ENCODE measurements at regions not wholly inside any gene's neighbourhood (a gene's known extent, or its start where the extent isn't known, plus 50 kb on each side); places are given as distances from the start of the nearest gene placed in this dataset.
"Not testable (repeated sequence)": the region's sequence is repeated elsewhere in the genome, so short reads cannot be mapped to it uniquely, and the experiment has no call there.

DNA sequence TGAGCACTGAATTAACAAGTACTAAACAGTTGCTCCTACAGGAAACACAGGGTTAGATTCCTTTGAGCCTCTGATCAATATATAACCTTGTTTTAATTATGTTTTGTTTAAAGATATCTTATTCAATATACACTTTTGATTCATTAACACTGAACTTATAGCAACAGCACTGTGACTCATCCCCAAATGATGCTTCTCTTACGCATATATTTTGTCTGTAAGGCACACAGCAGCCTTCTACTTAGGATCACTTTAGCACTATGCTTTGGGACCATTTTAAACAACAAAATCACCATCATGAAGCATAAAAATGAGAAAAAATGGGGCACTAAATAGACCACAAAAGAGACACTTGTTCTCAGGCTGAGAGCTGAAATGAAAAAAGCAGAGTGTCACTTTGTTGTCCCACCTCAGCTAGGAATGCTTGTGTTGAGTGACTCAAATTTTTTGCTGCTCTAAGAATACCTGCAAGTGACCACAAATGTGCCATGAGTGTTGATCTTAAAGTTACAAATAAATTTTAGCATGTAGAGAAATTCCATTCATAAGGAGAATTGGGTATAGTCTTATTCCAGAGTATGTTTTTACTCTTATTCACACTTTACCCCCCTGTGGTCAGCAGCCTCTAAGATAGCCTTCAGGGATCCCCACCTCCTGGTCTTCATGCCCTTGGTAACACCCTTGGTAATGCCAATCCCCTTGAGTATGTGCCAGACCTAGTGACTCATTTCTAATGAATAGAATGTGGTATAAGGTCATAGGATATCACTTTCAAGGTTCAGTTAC is 252.7 kb upstream of the IL12B start:
- peak in 1 of 4 donors; percentile 39 for ATAC-seq
- WGBS, 3 donors: 96 to 100% (median 96%) methylated on average over 1 of the region's 1 CpG

DNA sequence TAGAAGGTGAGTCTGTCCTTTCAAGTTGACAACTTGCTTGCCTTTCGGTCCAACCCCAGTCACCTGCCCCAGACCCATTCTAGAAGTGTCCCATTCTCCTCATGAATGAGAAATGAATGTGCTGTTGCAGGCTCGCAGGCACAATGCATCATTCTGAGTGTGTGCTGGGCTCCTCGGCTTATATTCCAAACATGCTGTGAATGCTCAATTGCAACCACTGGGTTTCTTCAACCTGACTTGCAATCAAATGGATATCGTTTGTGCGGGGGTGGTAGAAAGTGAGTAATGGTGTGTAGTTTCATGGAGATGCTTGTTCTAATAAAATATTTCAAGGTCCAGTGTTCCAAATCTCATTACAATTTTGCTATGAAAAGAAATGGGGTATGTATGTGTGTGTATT is 256.6 kb upstream of the IL12B start:
- ATAC-seq: no peak
- Histone ChIP-seq H3K4me1 (no peaks in the 10 kb centered on the region), H3K27ac (no peak overlapping the region), H3K27me3 (ENCODE audit: insufficient read depth in 3 of 3, low read length in 2 of 3) (no peaks in the 10 kb centered on the region), H3K36me3 (ENCODE audit: insufficient read depth in 1 of 2, low read depth in 1 of 2) (no peaks in the 10 kb centered on the region), H3K9me3 (peaks cover 4% of the 10 kb centered on the region), H3K4me3 (no peak overlapping the region)
- WGBS, 3 donors: 89 to 95% (median 89%) methylated on average over 5 of the region's 5 CpGs
- TF ChIP-seq, protein P1, sequence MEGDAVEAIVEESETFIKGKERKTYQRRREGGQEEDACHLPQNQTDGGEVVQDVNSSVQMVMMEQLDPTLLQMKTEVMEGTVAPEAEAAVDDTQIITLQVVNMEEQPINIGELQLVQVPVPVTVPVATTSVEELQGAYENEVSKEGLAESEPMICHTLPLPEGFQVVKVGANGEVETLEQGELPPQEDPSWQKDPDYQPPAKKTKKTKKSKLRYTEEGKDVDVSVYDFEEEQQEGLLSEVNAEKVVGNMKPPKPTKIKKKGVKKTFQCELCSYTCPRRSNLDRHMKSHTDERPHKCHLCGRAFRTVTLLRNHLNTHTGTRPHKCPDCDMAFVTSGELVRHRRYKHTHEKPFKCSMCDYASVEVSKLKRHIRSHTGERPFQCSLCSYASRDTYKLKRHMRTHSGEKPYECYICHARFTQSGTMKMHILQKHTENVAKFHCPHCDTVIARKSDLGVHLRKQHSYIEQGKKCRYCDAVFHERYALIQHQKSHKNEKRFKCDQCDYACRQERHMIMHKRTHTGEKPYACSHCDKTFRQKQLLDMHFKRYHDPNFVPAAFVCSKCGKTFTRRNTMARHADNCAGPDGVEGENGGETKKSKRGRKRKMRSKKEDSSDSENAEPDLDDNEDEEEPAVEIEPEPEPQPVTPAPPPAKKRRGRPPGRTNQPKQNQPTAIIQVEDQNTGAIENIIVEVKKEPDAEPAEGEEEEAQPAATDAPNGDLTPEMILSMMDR (IDR thresholded peaks at IDR 0.05): no peak
- intact Hi-C loops (cut with DNase I): no loop called here
- no peak for DNase-seq

More for the DNA sequence above, 252.7 kb upstream of the IL12B start:
- Histone ChIP-seq H3K9me3 (peaks cover 4% of the 10 kb centered on the region), H3K4me1 (no peaks in the 10 kb centered on the region), H3K36me3 (ENCODE audit: insufficient read depth in 1 of 2, low read depth in 1 of 2) (no peaks in the 10 kb centered on the region), H3K27me3 (ENCODE audit: insufficient read depth in 3 of 3, low read length in 2 of 3) (no peaks in the 10 kb centered on the region), H3K4me3 (no peak overlapping the region), H3K27ac (no peak overlapping the region)
- DNase-seq: no peak
- TF ChIP-seq, protein P1 (IDR thresholded peaks at IDR 0.05): no peak
- intact Hi-C loops (cut with DNase I): no loop called here

DNA sequence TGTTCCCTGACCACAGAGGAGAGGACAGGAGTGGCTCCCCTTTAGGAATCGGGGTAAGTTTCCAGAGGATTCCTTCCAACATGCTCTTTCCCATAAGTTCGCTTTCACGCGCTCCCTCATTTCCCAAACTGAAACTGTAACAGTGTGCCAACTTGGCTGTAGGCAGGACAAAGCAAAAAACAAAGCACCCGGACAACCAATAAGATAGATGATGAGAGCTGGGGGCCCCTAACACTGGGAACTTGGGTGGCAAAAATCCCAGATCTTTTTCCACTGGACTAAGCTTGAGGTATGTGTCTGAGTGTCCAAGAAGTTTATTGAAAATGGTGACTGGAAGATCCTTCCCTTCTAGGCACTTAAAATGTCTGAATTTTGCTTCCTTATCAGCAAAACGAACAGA is 258.7 kb upstream of the IL12B start:
- H3K4me3 ChIP-seq: no peak overlapping the region
- no peak for ATAC-seq
- intact Hi-C loops (cut with DNase I): no loop called here
- TF ChIP-seq, protein P1 (IDR thresholded peaks at IDR 0.05): no peak
- 75 to 82% (median 79%) methylated on average over 6 of the region's 6 CpGs for WGBS, 3 donors
- no peaks in the 10 kb centered on the region for H3K9me3 ChIP-seq
- no peak for DNase-seq
- H3K4me1 ChIP-seq: no peaks in the 10 kb centered on the region
- no peaks in the 10 kb centered on the region for H3K36me3 ChIP-seq (ENCODE audit: insufficient read depth in 1 of 2, low read depth in 1 of 2)
- no peaks in the 10 kb centered on the region for H3K27me3 ChIP-seq (ENCODE audit: insufficient read depth in 3 of 3, low read length in 2 of 3)
- H3K27ac ChIP-seq: no peak overlapping the region

DNA sequence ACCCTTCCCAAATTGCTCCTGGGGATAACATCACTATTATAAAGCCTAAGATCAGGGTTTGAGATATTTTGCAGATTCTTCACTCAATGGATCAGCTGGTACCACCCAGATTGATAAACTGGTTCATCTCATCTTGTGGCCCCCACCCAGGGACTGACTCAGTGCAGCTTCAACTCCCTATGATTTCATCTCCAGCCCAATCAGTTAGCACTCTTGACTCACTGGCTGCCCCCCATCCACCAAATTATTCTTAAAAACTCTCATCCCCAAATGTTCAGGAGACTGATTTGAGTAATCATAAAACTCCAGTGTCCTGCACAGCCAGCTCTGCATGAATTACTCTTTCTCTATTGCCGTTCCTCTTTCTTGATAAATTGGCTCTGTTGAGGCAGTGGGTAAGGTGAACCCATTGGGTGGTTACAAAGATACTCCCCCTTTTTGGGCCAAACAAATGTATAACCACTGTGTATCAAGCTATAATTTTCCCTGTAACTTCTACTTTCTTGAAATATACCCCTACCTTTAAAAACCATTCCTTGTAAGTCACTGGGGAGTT is 263.3 kb upstream of the IL12B start:
- no peak overlapping the region for H3K4me3 ChIP-seq
- no peaks in the 10 kb centered on the region for H3K4me1 ChIP-seq
- TF ChIP-seq, protein P1 (IDR thresholded peaks at IDR 0.05): no peak
- 33 to 82% (median 64%) methylated on average over 1 of the region's 1 CpG for WGBS, 3 donors
- intact Hi-C loops (cut with DNase I): no loop called here
- no peak overlapping the region for H3K27ac ChIP-seq
- H3K9me3 ChIP-seq: no peaks in the 10 kb centered on the region
- no peaks in the 10 kb centered on the region for H3K27me3 ChIP-seq (ENCODE audit: insufficient read depth in 3 of 3, low read length in 2 of 3)
- no peak for DNase-seq
- H3K36me3 ChIP-seq (ENCODE audit: insufficient read depth in 1 of 2, low read depth in 1 of 2): no peaks in the 10 kb centered on the region
- ATAC-seq: no peak

DNA sequence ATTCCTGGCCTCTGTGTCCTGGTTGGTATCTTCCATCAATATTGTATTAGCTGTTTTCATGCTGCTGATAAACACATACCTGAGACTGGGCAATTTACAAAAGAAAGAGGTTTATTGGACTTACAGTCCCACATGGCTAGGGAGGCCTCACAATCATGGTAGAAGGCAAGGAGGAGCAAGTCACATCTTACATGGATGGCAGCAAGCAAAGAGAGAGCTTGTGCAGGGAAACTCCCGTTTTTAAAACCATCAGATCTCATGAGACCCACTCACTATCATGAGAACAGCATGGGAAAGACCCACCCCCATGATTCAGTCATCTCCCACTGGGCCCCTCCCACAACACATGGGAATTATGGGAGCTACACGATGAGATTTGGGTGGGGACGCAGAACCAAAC is 265.3 kb upstream of the IL12B start:
- H3K36me3 ChIP-seq (ENCODE audit: insufficient read depth in 1 of 2, low read depth in 1 of 2); H3K4me3 ChIP-seq; H3K9me3 ChIP-seq; intact Hi-C loops (cut with DNase I); ATAC-seq; DNase-seq; H3K27ac ChIP-seq; H3K4me1 ChIP-seq; H3K27me3 ChIP-seq (ENCODE audit: insufficient read depth in 3 of 3, low read length in 2 of 3): not testable (repeated sequence)
- WGBS, 3 donors: 82 to 90% (median 85%) methylated on average over 3 of the region's 3 CpGs
